Endothelial cell of umbilical vein (primary cell): ENCODE measurements at regions not wholly inside any gene's neighbourhood (a gene's known extent, or its start where the extent isn't known, plus 50 kb on each side); places are given as distances from the start of the nearest gene placed in this dataset.

Experiments
- BruUV-seq: library from RNA; stranded (reverse); fragments of 400-500 nt; replicated peaks from 2 replicates; lab custom pipeline; 2021; lab: Mats Ljungman, UMichigan
- CTCF ChIA-PET: fragments of 300-600, 350-600 bp; sonication (Branson Sonifier 250); formaldehyde crosslinking; loops from one replicate; lab custom pipeline; 2021; ENCODE audit warnings: antibody characterized with exemption, inconsistent platforms; lab: Charles Lee
- POLR2A ChIA-PET: fragments of 300-600, 350-600 bp; sonication (Branson Sonifier 250); formaldehyde crosslinking; loops from one replicate; lab custom pipeline; 2021; ENCODE audit warnings: antibody characterized with exemption, inconsistent platforms; lab: Charles Lee
- DNase-seq: peaks from one replicate; pipeline ENCODE4 v3.0.0-alpha.2; 2011; ENCODE audit warnings: low read depth, low spot score
- FAIRE-seq: peaks from 2 replicates; lab custom pipeline; 2011; peaks lifted over from hg19 to GRCh38; lab: Jason Lieb, UNC
- H2AFZ ChIP-seq: 2 replicates; pipeline ENCODE4 v1.6.0; 2012; ENCODE audit warnings: low read depth, low read length, control low read depth, inconsistent platforms
- H3K27ac ChIP-seq: 2 replicates; pipeline ENCODE4 v1.5.1; 2011; ENCODE audit warnings: low read depth, mild to moderate bottlenecking, control low read depth, low read length, moderate library complexity; ENCODE audit not compliant: insufficient read depth
- H3K27me3 ChIP-seq, 2 experiments: 2 replicates each; pipeline versions ENCODE4 v1.6.0 to v1.6.1; 2011; ENCODE audit warnings: low read length in 2 of 2, mixed read lengths in 1 of 2; ENCODE audit not compliant: control insufficient read depth in 2 of 2, insufficient read depth in 2 of 2
- H3K36me3 ChIP-seq, 2 experiments: 2 replicates in 1 of 2; 3 replicates in 1 of 2; pipeline ENCODE4 v1.5.1; 2011; ENCODE audit warnings: low read length in 2 of 2, mild to moderate bottlenecking in 1 of 2, moderate library complexity in 1 of 2; ENCODE audit not compliant: control insufficient read depth in 2 of 2, insufficient read depth in 2 of 2; ENCODE audit errors: extremely low read depth in 1 of 2
- H3K4me1 ChIP-seq: 3 replicates; pipeline ENCODE4 v1.5.1; 2011; ENCODE audit warnings: mild to moderate bottlenecking, low read length; ENCODE audit not compliant: control insufficient read depth, insufficient read depth; ENCODE audit errors: extremely low read depth
- H3K4me2 ChIP-seq: 2 replicates; pipeline ENCODE4 v1.6.1; 2011; ENCODE audit warnings: low read length, control low read depth, mixed read lengths; ENCODE audit not compliant: insufficient read depth
- H3K4me3 ChIP-seq, 3 experiments: fragments of 200-600 bp in 1 of 3; sonication (generic), shearing (Covaris generic) in 1 of 3; replicated peaks in 1 of 3; 2 replicates each; pipeline ENCODE4 v1.5.1; 2011 to 2016; ENCODE audit warnings: control low read depth in 3 of 3, low read length in 3 of 3, mild to moderate bottlenecking in 2 of 3, inconsistent platforms in 1 of 3, low read depth in 1 of 3, moderate library complexity in 1 of 3; ENCODE audit not compliant: insufficient read depth in 1 of 3
- H3K79me2 ChIP-seq: 2 replicates; pipeline ENCODE4 v1.6.0; 2012; ENCODE audit warnings: low read length, inconsistent platforms; ENCODE audit not compliant: control insufficient read depth, insufficient read depth
- H3K9ac ChIP-seq: replicated peaks from 2 replicates; pipeline ENCODE3; 2011; ENCODE audit warnings: low read length, control low read depth; ENCODE audit not compliant: insufficient read depth; ENCODE audit errors: extremely low read depth
- H3K9me1 ChIP-seq: replicated peaks from 3 replicates; pipeline ENCODE4 v1.6.0; 2011; ENCODE audit warnings: mild to moderate bottlenecking, low read length; ENCODE audit not compliant: control insufficient read depth, insufficient read depth; ENCODE audit errors: extremely low read depth
- H3K9me3 ChIP-seq: replicated peaks from 2 replicates; pipeline ENCODE4 v1.5.1; 2012; ENCODE audit warnings: low read length, inconsistent platforms; ENCODE audit not compliant: control insufficient read depth, insufficient read depth
- H4K20me1 ChIP-seq: replicated peaks from 2 replicates; pipeline ENCODE3; 2011; ENCODE audit warnings: mild to moderate bottlenecking, low read length; ENCODE audit not compliant: control insufficient read depth, insufficient read depth; ENCODE audit errors: extremely low read depth
- CTCF ChIP-seq, 2 donors: IDR thresholded peaks; 1 replicate in 1 of 2; 2 replicates in 1 of 2; pipeline ENCODE4 v1.5.1; 2011; ENCODE audit warnings: low read length in 2 of 2, mild to moderate bottlenecking in 2 of 2, moderate library complexity in 2 of 2, control low read depth in 1 of 2, inconsistent platforms in 1 of 2, low read depth in 1 of 2; ENCODE audit not compliant: insufficient read depth in 1 of 2; ENCODE audit errors: extremely low read depth in 1 of 2
- EZH2 ChIP-seq: IDR thresholded peaks from 2 replicates; pipeline ENCODE4 v1.6.1; 2012; ENCODE audit warnings: borderline replicate concordance, low read depth, mild to moderate bottlenecking, moderate library complexity, low read length, inconsistent platforms; ENCODE audit not compliant: severe bottlenecking
- FOS ChIP-seq: IDR thresholded peaks from 2 replicates; pipeline ENCODE4 v1.6.1; 2011; ENCODE audit warnings: mild to moderate bottlenecking, low read length, moderate library complexity, borderline replicate concordance; ENCODE audit not compliant: insufficient read depth
- GATA2 ChIP-seq: IDR thresholded peaks from 2 replicates; pipeline ENCODE4 v1.7.0; 2011; ENCODE audit warnings: low read depth, mild to moderate bottlenecking, moderate library complexity, mixed read lengths, low read length; ENCODE audit not compliant: insufficient read length, insufficient read depth
- JUN ChIP-seq: IDR thresholded peaks from 2 replicates; pipeline ENCODE4 v1.6.1; 2011; ENCODE audit warnings: borderline replicate concordance, low read depth; ENCODE audit not compliant: insufficient read length, insufficient read depth
- MAX ChIP-seq: IDR thresholded peaks from 2 replicates; pipeline ENCODE4 v1.6.1; 2011; ENCODE audit not compliant: insufficient read depth, insufficient read length
- MYC ChIP-seq: IDR thresholded peaks from one replicate; pipeline ENCODE4 v1.6.1; 2011; ENCODE audit warnings: mild to moderate bottlenecking, low read depth, low read length
- POLR2A ChIP-seq: IDR thresholded peaks from 2 replicates; pipeline ENCODE4 v1.6.1; 2012; ENCODE audit warnings: low read depth, mild to moderate bottlenecking, control low read depth, low read length
- POLR2AphosphoS5 ChIP-seq: IDR thresholded peaks from 2 replicates; pipeline ENCODE4 v1.6.1; 2012; ENCODE audit warnings: low read depth, mild to moderate bottlenecking, control low read depth, low read length, moderate library complexity; ENCODE audit not compliant: insufficient read depth
- dilution Hi-C: fragments of 300-500 bp; cut with MboI; formaldehyde crosslinking; loops from one replicate; pipeline ENCODE4 v1.15.0; 2019; ENCODE audit warnings: low sequenced_read_pairs; ENCODE audit not compliant: extremely low pct_ligation_motif_present
- intact Hi-C: fragments of 100-400 bp; cut with micrococcal nuclease; formaldehyde crosslinking; loops from one replicate; pipeline ENCODE4 v1.10.0; 2022

GRCh38 chr13:87777387-87777786 is 106.2 kb downstream of the SLITRK5 start:
- no TSS peak for BruUV-seq

GRCh38 chr13:87778128-87778527 is 107.0 kb downstream of the SLITRK5 start:
- no peak for DNase-seq
- CTCF ChIA-PET = no interaction called here
- H2AFZ ChIP-seq = no peak overlapping the region
- no TSS peak for BruUV-seq
- TF ChIP-seq POLR2AphosphoS5 (no peak), GATA2 (no peak), FOS (no peak), EZH2 (no peak), JUN (no peak), MYC (no peak), CTCF (IDR thresholded peaks at IDR 0.05; ENCODE audit: extremely low read depth in 1 of 2, insufficient read depth in 1 of 2, low read depth in 1 of 2, low read length in 2 of 2) (no peak), POLR2A (no peak), MAX (no peak)
- H3K4me2 ChIP-seq = no peak overlapping the region
- FAIRE-seq = no peak
- H3K27me3 ChIP-seq = no peaks in the 10 kb centered on the region
- H3K36me3 ChIP-seq = no peaks in the 10 kb centered on the region
- H3K9me1 ChIP-seq = no peaks in the 10 kb centered on the region
- H3K4me3 ChIP-seq = no peak overlapping the region
- POLR2A ChIA-PET = no interaction called here
- H3K9me3 ChIP-seq = no peaks in the 10 kb centered on the region
- no peaks in the 10 kb centered on the region for H3K4me1 ChIP-seq
- dilution Hi-C loops (no loop called here), intact Hi-C loops (no loop called here)
- H3K9ac ChIP-seq = no peak overlapping the region
- H3K27ac ChIP-seq = no peak overlapping the region
- H4K20me1 ChIP-seq = no peaks in the 10 kb centered on the region
- no peaks in the 10 kb centered on the region for H3K79me2 ChIP-seq

More at GRCh38 chr13:87777387-87777786, 106.2 kb downstream of the SLITRK5 start:
- dilution Hi-C loops (no loop called here), intact Hi-C loops (no loop called here)
- ChIA-PET POLR2A (no interaction called here), CTCF (no interaction called here)
- Histone ChIP-seq H3K9ac (no peak overlapping the region), H3K9me1 (no peaks in the 10 kb centered on the region), H3K4me1 (no peaks in the 10 kb centered on the region), H3K4me2 (no peak overlapping the region), H3K4me3 (no peak overlapping the region), H3K36me3 (no peaks in the 10 kb centered on the region), H3K9me3 (no peaks in the 10 kb centered on the region), H3K27me3 (no peaks in the 10 kb centered on the region), H2AFZ (no peak overlapping the region), H3K79me2 (no peaks in the 10 kb centered on the region), H3K27ac (no peak overlapping the region), H4K20me1 (no peaks in the 10 kb centered on the region)
- TF ChIP-seq GATA2 (no peak), POLR2AphosphoS5 (no peak), MAX (no peak), FOS (no peak), MYC (no peak), EZH2 (no peak), JUN (no peak)
- FAIRE-seq = no peak
- DNase-seq = no peak
